GM06990 (cell line): ENCODE measurements at regions not wholly inside any gene's neighbourhood (a gene's known extent, or its start where the extent isn't known, plus 50 kb on each side); places are given as distances from the start of the nearest gene placed in this dataset.
A peak's percentile ranks its signal among the peaks of the same experiment; 100 is the strongest.
"Not testable (repeated sequence)": the region's sequence is repeated elsewhere in the genome, so short reads cannot be mapped to it uniquely, and the experiment has no call there.

Experiments
- DNase-seq: peaks from one replicate; pipeline ENCODE4 v3.0.0-alpha.2; 2011; ENCODE audit not compliant: insufficient read length; ENCODE audit errors: extremely low read depth
- H3K27me3 ChIP-seq: replicated peaks from 2 replicates; pipeline ENCODE4 v1.6.0; 2011; ENCODE audit warnings: low read length; ENCODE audit not compliant: control insufficient read depth, insufficient read depth
- H3K36me3 ChIP-seq: 2 replicates; pipeline ENCODE4 v1.5.1; 2011; ENCODE audit warnings: low read length; ENCODE audit not compliant: control insufficient read depth, insufficient read depth
- H3K4me3 ChIP-seq: replicated peaks from 2 replicates; pipeline ENCODE4 v1.5.1; 2011; ENCODE audit warnings: low read depth, mild to moderate bottlenecking, control low read depth, low read length
- TF ChIP-seq, protein P1 (sequence below): IDR thresholded peaks from 2 replicates; pipeline ENCODE4 v1.5.1; 2011; ENCODE audit warnings: low read length, control low read depth, mild to moderate bottlenecking, inconsistent platforms; ENCODE audit not compliant: insufficient read depth, poor library complexity, severe bottlenecking

DNA sequence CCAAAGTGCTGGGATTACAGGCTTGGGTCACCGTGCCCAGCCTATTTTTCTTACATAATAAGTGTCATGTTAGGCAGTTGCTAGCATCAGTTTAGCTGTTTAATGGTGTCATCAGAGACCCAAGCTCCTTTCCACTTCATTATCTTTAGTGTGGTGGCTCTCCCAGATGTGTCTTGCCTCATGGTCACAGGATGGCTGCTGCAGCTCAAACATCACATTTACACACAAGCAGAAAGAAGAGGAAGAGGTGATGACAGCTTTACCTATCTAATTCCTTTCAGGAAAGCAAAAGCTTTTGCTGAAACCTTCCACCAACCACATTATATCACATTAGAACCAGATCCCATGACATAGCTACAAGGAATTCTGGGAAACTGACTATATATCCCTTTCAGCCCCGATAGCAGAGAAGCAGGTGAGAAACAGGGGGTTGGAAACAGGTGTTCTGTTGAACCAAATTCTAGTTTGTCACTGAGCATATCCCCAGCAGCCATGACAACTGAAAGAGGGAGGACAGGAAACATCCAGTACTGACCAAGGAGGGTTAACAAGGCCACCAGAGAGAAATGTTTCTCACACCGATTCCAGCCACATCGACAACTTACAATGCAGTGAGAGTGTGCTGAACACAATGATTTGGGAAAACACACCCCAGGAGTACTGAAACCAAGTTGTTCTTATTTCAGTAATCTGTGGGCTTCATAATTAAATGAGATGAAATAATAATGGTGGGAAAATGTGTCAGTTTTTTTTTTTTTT, 617.0 kb downstream of the UQCRFS1 start:
- DNase-seq = no peak
- TF ChIP-seq, protein P1, sequence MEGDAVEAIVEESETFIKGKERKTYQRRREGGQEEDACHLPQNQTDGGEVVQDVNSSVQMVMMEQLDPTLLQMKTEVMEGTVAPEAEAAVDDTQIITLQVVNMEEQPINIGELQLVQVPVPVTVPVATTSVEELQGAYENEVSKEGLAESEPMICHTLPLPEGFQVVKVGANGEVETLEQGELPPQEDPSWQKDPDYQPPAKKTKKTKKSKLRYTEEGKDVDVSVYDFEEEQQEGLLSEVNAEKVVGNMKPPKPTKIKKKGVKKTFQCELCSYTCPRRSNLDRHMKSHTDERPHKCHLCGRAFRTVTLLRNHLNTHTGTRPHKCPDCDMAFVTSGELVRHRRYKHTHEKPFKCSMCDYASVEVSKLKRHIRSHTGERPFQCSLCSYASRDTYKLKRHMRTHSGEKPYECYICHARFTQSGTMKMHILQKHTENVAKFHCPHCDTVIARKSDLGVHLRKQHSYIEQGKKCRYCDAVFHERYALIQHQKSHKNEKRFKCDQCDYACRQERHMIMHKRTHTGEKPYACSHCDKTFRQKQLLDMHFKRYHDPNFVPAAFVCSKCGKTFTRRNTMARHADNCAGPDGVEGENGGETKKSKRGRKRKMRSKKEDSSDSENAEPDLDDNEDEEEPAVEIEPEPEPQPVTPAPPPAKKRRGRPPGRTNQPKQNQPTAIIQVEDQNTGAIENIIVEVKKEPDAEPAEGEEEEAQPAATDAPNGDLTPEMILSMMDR = no peak
- Histone ChIP-seq H3K36me3 (no peaks in the 10 kb centered on the region), H3K27me3 (no peaks in the 10 kb centered on the region), H3K4me3 (no peak overlapping the region)

- DNase-seq = no peak
- TF ChIP-seq, protein P1 = no peak
- Histone ChIP-seq H3K36me3 (no peaks in the 10 kb centered on the region), H3K27me3 (no peaks in the 10 kb centered on the region), H3K4me3 (no peak overlapping the region)
These were observed 618.2 kb downstream of the UQCRFS1 start for GRCh38 chr19:28594737-28595136.

- H3K4me3 ChIP-seq, H3K27me3 ChIP-seq, H3K36me3 ChIP-seq: not testable (repeated sequence)
- peak; percentile 15 for DNase-seq
These were observed 623.0 kb downstream of the UQCRFS1 start for GRCh38 chr19:28589991-28590411.

- H3K27me3 ChIP-seq = no peaks in the 10 kb centered on the region
- TF ChIP-seq, protein P1 = no peak
These were observed 626.5 kb downstream of the UQCRFS1 start for GRCh38 chr19:28586474-28586873.

GRCh38 chr19:28585796-28586195, 627.2 kb downstream of the UQCRFS1 start:
- no peak overlapping the region for H3K4me3 ChIP-seq
- TF ChIP-seq, protein P1 = no peak
- DNase-seq = no peak
- H3K27me3 ChIP-seq = no peaks in the 10 kb centered on the region
- no peaks in the 10 kb centered on the region for H3K36me3 ChIP-seq

More at GRCh38 chr19:28586474-28586873, 626.5 kb downstream of the UQCRFS1 start:
- no peak for DNase-seq
- H3K36me3 ChIP-seq = no peaks in the 10 kb centered on the region
- H3K4me3 ChIP-seq = no peak overlapping the region

DNA sequence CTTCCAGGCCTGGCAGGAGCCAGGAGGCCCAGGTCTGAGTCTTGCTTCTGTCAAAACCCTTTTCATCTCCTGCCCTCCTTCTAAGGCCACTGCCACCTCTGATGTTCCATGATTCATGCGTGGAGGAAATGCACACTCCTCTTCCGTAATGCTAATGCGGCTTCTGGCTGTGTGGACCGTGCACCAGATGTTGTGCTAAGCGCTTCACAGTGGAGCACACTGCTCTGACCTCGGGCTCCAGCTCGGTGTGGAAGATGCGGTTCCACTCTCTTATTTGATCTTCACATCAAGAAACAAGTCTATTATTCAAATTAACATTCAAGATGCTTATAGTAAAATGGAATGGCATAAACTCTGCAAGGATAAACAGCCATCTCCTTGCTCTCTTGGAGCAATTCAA, 629.2 kb downstream of the UQCRFS1 start:
- DNase-seq = no peak
- H3K27me3 ChIP-seq = no peaks in the 10 kb centered on the region
- TF ChIP-seq, protein P1 = no peak
- no peaks in the 10 kb centered on the region for H3K36me3 ChIP-seq
- H3K4me3 ChIP-seq = no peak overlapping the region
